Adrenal gland (tissue), 5 donors: ENCODE measurements at regions not wholly inside any gene's neighbourhood (a gene's known extent, or its start where the extent isn't known, plus 50 kb on each side); places are given as distances from the start of the nearest gene placed in this dataset.

ENCODE experiments used
- CTCF ChIP-seq, 6 experiments: fragments of 450-650 bp in 4 of 6; fragments of 200-600 bp in 2 of 6; sonication (generic) in 1 of 6; IDR thresholded peaks; 1 replicate in 5 of 6; 2 replicates in 1 of 6; pipeline versions ENCODE4 v1.5.1 to v1.8.0; 2016 to 2021; ENCODE audit warnings: antibody characterized with exemption in 6 of 6, mild to moderate bottlenecking in 2 of 6, moderate library complexity in 1 of 6
- POLR2A ChIP-seq, 2 donors: fragments of 450-650 bp; IDR thresholded peaks; one replicate each; pipeline ENCODE4 v1.6.1; 2017; ENCODE audit warnings: antibody characterized with exemption in 2 of 2, mild to moderate bottlenecking in 2 of 2, moderate library complexity in 1 of 2
- donor health status: DM: no; HTN: no; CAD: no.

DNA sequence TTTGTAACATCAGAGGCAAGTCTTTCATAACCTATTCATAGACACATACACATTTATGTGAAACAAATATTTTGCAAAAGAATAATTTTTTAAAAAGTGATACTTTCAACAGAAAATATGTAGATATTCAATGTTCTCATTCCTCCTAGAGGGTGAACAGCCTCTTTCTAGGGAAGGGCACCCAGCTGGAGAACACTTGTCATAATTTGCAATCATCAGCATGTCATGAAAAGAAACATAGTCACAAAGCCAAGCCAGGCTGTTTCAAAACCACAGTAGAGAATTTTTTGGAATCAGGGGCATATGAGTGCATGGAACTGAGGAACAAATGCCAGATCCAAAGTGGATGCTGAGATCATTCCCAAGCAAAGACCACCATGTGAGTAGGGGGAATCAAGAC lies 406.9 kb upstream of the ADAMTS9 start:
- no peak for TF ChIP-seq CTCF (IDR thresholded peaks at IDR 0.05)
- no peak for TF ChIP-seq POLR2A (IDR thresholded peaks at IDR 0.05)
